HG02870 (cell line): ENCODE measurements at regions not wholly inside any gene's neighbourhood (a gene's known extent, or its start where the extent isn't known, plus 50 kb on each side); places are given as distances from the start of the nearest gene placed in this dataset.

Experiments
- ATAC-seq: cut with Tn5 transposase; IDR thresholded peaks from one replicate; pipeline ENCODE4 v1.9.1; 2021; ENCODE audit warnings: mild to moderate bottlenecking, moderate library complexity; ENCODE audit not compliant: unreplicated experiment

DNA sequence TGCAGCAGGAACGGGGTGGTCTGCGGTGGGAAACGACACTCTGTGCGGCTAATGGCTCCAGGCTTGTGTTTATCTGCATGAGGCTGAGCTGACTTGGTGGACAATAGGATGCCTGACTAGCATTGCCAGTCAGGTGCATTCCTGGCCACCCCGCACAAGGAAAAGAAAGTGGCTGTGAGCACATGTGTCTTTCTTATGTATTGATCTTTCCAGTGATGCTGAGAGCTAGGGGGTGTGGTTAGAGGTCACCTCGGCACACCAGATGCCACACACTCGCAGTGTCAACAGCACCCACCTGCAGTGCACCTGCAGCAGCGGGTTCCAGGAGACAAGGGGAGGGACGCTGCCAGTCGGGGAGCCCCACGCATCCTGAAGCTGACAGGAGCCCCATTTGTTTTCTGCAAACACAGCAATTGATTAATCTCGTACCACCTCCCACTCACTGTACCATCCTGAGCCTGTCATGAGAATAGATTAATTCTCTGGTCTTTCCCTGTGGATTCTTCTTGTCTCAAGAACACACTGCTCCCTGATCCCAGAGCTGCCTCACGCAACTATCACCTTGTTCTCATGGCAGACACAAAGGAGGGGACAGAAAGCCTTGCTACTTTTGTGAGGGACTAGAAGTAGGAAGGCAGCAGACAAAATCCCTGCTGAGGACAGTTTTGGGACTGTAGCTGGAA lies 251.7 kb upstream of the WWC1 start:
- ATAC-seq, result no peak

GRCh38 chr5:168041583-168041982 lies 249.9 kb upstream of the WWC1 start:
- no peak for ATAC-seq

- ATAC-seq, result no peak
Observed at GRCh38 chr5:168042284-168043068, 249.0 kb upstream of the WWC1 start.

DNA sequence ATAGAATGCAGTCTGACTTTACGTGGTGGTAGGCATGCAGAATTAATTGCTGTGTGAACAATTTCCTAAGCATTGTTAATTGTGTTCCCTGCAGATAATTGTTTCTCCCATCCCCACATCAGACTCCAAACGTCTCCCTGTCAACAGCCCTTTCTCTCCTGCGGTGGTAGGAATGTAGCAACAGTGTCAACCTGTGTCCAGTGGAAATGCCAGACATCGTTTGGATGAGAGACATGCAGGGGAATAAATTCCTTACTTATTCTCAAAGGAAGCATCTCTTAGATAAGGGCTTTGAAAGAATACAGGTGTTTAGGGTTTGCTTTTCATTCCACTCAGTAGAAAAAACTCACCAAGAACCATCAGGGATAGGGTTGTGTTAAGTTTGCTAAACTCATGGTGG lies 245.3 kb upstream of the WWC1 start:
- no peak for ATAC-seq

DNA sequence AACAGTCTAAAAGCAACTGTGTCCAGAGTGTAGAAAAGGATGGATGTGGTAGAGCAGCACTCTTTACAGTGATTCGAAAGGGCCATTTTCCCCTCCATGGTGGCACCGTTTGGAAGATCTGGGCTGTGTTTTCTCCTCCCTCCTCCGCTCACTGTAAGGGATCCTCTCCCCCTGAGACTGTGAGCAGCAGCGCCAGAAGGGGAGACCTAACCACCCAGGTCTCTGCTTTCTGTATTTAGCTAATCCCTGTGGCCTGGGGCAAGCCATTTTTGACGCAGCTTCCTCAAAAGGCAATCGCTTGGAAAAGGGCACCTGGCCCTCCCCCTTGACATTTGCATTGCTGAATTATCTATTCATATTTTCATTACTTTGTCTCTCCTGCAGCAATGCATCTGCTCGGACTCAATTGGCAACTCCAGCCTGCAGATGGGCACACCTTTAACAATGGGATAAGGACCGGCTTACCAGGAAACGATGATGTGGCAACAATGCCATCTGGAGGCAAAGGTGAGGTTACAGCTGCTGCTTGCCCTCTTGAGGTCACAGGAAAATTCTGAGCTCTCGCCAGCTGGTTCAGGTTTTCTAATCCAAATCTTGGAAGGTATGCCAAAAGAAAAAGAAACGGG lies 244.3 kb upstream of the WWC1 start:
- peak; percentile 67 for ATAC-seq

DNA sequence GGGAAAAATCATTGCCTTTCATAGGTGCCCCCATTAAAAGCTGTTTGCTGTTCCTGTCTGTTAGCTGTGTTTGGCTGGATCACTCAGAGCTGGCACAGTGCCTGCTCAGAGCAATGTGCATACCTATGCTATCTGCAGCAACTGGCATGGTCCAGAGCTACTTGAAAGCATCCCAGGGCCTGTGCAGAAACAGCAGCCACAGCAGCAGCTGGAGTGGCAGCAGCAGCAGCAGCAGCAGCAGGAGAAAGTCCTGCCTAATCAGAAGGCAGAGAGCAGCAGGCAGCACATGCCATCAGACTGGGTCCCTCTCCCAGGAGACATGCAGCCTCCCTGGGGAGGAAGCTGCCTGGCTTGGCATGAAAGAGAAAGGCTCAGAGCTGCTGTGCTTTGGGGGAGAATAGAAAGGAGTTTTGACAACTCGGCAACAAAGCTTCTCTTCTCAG lies 243.8 kb upstream of the WWC1 start:
- peak; percentile 17 for ATAC-seq

DNA sequence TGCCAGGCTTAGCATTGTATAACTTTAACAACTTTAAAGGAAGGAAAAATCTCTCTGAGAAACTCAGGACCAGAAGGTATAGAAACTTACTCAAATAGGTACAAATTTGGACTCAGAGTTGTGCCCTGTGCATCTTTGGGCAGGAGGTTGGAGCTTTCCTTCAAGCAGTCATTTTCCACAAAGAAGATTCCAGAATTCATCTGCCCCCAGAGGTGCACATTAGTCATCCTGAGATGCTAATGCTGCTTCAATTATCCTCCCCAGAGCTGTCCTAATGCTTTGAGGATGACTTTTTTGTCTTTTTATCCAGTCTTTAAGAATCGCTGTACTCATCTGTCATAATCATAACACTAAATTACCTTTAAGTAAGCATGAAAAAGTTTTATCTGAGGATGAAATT lies 243.0 kb upstream of the WWC1 start:
- no peak for ATAC-seq

- no peak for ATAC-seq
Observed at GRCh38 chr5:168052686-168053085, 238.8 kb upstream of the WWC1 start.

DNA sequence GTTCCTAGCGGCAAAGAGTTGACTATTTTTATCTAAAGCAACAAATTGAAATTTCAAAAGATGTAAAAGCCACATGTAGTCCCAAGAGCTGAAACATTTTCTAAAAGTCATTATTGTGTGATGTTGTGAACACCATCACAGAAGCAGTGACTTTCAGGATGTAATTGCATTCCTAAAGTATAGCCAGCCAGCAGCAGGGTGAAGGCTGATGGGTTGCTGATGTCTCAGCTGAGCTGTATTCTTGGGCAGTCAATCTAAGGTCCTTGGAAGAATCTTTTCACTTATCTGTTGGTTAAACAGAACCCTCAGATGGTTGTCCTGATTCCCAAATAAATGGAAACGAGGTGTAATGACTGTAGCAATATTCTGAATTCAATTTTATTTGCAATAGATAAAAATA lies 237.4 kb upstream of the WWC1 start:
- no peak for ATAC-seq

- no peak for ATAC-seq
Observed at GRCh38 chr5:168055141-168055683, 236.2 kb upstream of the WWC1 start.

DNA sequence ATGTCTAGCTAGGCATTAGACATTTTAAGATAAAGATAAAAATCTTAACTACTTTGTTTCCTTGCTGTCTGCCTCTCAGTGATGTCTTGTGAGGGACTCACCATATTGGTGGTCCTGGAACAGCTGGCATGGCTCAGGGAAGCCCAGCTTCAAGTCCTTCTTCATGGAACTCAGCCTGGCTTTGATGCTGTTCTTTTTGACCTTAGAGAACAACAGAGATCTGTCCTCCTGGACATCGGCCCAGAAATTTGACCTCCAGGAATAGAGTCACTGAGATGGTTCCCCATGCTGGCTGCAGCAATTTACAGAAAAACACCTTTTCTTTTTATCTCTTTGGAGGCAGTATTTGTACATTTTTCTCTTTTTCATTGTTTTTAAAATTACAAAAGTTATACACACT lies 235.5 kb upstream of the WWC1 start:
- no peak for ATAC-seq

DNA sequence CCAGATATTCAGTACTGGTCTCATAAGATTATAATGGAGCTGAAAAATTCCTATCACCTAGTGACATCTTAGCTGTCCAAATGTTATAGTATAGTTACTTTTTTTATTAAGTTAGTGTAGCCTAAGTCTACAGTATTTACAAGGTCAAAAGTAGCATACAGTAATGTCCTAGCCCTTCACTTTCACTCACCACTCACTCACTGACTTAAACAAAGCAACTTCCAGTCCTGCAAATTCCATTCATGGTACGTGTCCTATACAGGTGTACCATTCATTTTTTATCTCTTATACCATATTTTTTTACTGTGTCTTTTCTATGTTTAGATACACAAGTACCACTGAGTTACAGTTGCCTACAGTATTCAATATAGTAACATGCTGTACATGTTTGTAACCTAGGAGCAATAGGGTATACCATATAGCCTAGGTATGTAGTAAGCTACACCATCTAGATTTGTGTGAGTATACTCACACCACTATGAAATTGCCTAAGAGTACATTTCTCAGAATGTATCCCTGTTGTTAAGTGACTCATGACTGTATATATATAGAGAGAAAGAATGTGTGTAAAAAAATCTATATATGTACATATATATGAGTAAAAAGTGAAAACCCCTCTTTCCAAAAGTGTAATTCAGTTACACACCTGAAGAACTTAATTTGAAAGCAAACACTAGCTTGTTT lies 234.8 kb upstream of the WWC1 start:
- ATAC-seq, result no peak

DNA sequence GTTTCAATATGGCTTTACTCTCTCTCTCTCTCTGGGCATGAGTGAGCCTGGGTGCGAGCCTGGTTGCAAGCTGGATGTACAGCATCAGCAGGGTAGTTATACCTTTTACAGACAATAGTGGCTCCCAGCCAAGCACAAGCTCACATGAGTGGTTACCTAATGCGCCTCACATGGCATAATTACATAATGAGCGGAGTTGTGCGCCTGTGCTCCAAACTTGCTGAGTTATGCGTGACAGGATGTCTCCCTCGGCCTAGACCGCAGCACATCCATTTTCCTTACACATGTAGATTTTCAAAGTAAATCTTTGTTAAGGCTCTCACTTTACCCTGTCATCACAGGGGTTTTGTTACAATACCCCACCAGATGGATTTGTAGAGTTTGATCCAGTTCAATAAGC lies 233.5 kb upstream of the WWC1 start:
- ATAC-seq, result no peak

GRCh38 chr5:168059131-168059530 lies 232.3 kb upstream of the WWC1 start:
- ATAC-seq, result no peak

GRCh38 chr5:168062239-168062638 lies 229.2 kb upstream of the WWC1 start:
- ATAC-seq, result no peak

- ATAC-seq, result no peak
Observed at GRCh38 chr5:168064457-168064856, 227.0 kb upstream of the WWC1 start.

GRCh38 chr5:168064933-168065622 lies 226.4 kb upstream of the WWC1 start:
- ATAC-seq, result no peak

DNA sequence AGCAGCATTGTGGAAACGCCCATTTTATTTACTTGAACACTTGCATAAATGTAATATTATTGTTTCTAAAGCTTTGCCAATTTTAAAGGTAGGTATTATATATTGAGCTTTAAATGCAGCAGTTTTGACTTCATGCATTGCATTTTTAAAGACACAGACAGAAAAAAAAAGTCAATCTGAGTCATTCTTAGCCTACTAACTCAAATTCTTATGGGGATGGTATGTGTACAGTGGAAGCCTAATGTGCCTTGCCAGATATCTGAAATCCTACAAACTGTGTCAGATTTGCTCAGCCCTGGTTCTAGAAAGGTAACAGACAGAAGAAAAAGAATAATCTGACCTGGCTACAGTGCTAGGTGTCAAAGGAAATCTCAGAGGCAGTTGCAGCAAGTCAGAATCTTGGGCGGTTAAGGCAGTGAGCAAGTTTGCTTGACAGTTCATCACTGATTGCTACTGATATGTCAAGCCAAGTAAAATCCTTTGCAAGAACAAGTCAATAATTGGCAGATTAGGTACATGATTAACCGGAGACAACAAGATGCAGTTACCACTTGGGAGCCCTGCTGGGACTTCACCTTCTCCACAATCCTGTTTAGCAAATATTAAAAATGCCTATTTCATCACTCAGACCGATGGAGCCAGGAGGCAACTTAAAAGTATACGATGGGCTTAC lies 224.8 kb upstream of the WWC1 start:
- ATAC-seq, result no peak

DNA sequence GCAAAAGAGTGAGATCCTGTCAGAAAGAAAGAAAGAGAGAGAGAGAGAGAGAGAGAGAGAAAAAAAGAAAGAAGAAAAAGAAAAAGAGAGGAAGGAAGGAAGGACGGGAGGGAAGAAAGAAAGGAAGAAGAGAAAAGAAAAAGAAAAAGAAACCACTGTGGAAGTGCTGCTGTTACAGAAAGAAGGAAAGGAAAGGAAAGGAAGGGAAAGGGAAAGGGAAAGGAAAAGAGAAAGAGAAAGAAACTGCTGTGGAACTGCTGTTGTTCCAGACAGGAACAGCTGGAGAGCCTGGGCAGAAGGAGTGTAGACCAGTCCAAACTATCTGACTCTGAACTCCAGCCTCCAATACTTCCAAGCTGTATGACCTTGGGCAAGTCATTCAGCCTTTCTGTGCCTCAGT lies 220.7 kb upstream of the WWC1 start:
- no peak for ATAC-seq

DNA sequence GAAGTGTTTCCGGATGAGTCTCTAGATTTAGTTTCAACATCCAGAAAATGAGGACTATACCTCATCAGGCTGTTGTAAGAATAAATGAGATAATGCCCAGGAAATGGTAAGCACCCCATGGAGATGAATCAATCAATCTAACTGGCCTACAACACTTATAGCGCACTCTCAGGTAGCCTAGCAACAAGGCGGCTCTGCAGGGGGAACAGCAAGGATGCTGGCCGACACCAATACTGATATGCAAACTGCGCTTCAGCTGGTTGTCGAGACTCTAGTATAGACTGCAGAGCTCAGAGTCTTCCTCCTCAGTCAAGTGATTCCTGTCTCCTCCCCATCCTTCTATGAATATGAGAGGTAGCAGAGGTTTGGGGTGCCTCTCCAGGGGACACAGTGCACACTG lies 218.8 kb upstream of the WWC1 start:
- no peak for ATAC-seq
